Loucy (cell line): ENCODE measurements at regions not wholly inside any gene's neighbourhood (a gene's known extent, or its start where the extent isn't known, plus 50 kb on each side); places are given as distances from the start of the nearest gene placed in this dataset.

Experiments
- H2AFZ ChIP-seq: fragments of 200-600 bp; sonication (generic); 2 replicates; pipeline ENCODE4 v1.6.0; 2016; ENCODE audit warnings: antibody characterized with exemption, mild to moderate bottlenecking, low read length, moderate library complexity
- H3F3A ChIP-seq: fragments of 200-600 bp; 2 replicates; pipeline ENCODE4 v1.6.0; 2016; ENCODE audit warnings: antibody characterized with exemption, low read depth, mild to moderate bottlenecking
- H3K27me3 ChIP-seq: fragments of 200-600 bp; sonication (generic); 2 replicates; pipeline ENCODE4 v1.6.1; 2014; ENCODE audit warnings: low read length, mild to moderate bottlenecking; ENCODE audit not compliant: insufficient read depth, poor library complexity, severe bottlenecking
- H3K36me3 ChIP-seq: fragments of 200-600 bp; sonication (generic); 2 replicates; pipeline ENCODE4 v1.6.1; 2016; ENCODE audit warnings: low read length; ENCODE audit not compliant: insufficient read depth
- H3K4me1 ChIP-seq: fragments of 200-600 bp; sonication (generic); 2 replicates; pipeline ENCODE4 v1.5.1; 2014; ENCODE audit warnings: low read length, mild to moderate bottlenecking; ENCODE audit not compliant: insufficient read depth, poor library complexity, severe bottlenecking
- H3K4me2 ChIP-seq: fragments of 200-600 bp; sonication (generic); 2 replicates; pipeline ENCODE4 v1.6.0; 2014; ENCODE audit warnings: antibody characterized with exemption, low read length, low read depth, mild to moderate bottlenecking; ENCODE audit not compliant: poor library complexity, severe bottlenecking
- H3K4me3 ChIP-seq: fragments of 200-600 bp; sonication (generic); 2 replicates; pipeline ENCODE4 v1.5.1; 2014; ENCODE audit warnings: low read length, mild to moderate bottlenecking, mixed read lengths; ENCODE audit not compliant: poor library complexity, severe bottlenecking
- H3K79me2 ChIP-seq: fragments of 200-600 bp; sonication (generic); 2 replicates; pipeline ENCODE4 v1.6.1; 2014; ENCODE audit warnings: low read length; ENCODE audit not compliant: insufficient read depth
- H3K9ac ChIP-seq: fragments of 200-600 bp; sonication (generic); 2 replicates; pipeline ENCODE4 v1.6.0; 2014; ENCODE audit warnings: mild to moderate bottlenecking, low read depth, low read length, moderate library complexity; ENCODE audit not compliant: poor library complexity, severe bottlenecking
- H3K9me2 ChIP-seq: fragments of 200-600 bp; sonication (generic); replicated peaks from 2 replicates; pipeline ENCODE4 v1.6.1; 2016; ENCODE audit warnings: low read depth, low read length, mixed read lengths
- H3K9me3 ChIP-seq: fragments of 200-600 bp; sonication (generic); 2 replicates; pipeline ENCODE4 v1.6.1; 2014; ENCODE audit warnings: mild to moderate bottlenecking, antibody characterized with exemption, low read length, low read depth; ENCODE audit not compliant: insufficient read depth
- H4K20me1 ChIP-seq: fragments of 200-600 bp; sonication (generic); 2 replicates; pipeline ENCODE4 v1.6.0; 2014; ENCODE audit warnings: antibody characterized with exemption, low read length, mild to moderate bottlenecking; ENCODE audit not compliant: insufficient read depth, poor library complexity, severe bottlenecking
- EZH2phosphoT487 ChIP-seq: fragments of 200-600 bp; IDR thresholded peaks from 2 replicates; pipeline ENCODE4 v1.6.1; 2018; ENCODE audit warnings: antibody characterized with exemption, mild to moderate bottlenecking, moderate library complexity, borderline replicate concordance
- TF ChIP-seq, protein P1 (sequence below): fragments of 200-600 bp; sonication (generic); conservative IDR thresholded peaks from 2 replicates; pipeline ENCODE4 v1.5.1; 2014; ENCODE audit warnings: mild to moderate bottlenecking, antibody characterized with exemption, low read length

DNA sequence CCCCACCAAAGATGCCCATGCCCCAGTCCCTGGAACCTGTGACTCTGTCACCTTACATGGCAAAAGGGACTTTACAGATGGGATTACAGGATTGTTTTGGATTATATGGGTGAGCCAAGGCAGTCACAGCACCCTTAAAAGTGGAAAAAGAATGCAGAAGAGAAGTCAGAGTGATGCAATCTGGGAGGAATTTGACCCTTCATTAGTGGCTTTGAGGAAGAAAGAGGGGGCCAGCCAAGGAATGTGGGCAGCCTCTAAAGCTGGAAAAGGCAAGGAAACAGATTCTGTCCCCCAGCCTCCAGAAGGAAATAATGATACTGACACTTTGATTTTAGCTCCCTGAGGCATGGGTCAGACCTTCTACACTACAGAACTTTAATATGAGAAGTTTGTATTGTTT, 257.3 kb upstream of the ISX start:
- H3K27me3 ChIP-seq = no peaks in the 10 kb centered on the region
- H3K36me3 ChIP-seq = no peaks in the 10 kb centered on the region
- H3F3A ChIP-seq = no peaks in the 10 kb centered on the region
- H3K4me1 ChIP-seq = no peaks in the 10 kb centered on the region
- TF ChIP-seq, protein P1, sequence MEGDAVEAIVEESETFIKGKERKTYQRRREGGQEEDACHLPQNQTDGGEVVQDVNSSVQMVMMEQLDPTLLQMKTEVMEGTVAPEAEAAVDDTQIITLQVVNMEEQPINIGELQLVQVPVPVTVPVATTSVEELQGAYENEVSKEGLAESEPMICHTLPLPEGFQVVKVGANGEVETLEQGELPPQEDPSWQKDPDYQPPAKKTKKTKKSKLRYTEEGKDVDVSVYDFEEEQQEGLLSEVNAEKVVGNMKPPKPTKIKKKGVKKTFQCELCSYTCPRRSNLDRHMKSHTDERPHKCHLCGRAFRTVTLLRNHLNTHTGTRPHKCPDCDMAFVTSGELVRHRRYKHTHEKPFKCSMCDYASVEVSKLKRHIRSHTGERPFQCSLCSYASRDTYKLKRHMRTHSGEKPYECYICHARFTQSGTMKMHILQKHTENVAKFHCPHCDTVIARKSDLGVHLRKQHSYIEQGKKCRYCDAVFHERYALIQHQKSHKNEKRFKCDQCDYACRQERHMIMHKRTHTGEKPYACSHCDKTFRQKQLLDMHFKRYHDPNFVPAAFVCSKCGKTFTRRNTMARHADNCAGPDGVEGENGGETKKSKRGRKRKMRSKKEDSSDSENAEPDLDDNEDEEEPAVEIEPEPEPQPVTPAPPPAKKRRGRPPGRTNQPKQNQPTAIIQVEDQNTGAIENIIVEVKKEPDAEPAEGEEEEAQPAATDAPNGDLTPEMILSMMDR = no peak
- TF ChIP-seq EZH2phosphoT487 = no peak
- H2AFZ ChIP-seq = no peak overlapping the region
- no peaks in the 10 kb centered on the region for H3K9me2 ChIP-seq
- no peak overlapping the region for H3K4me2 ChIP-seq
- no peak overlapping the region for H3K4me3 ChIP-seq
- 0 out of 2 replicates have a peak, but pooled peaks cover 3% of the 10 kb centered on the region for H3K9me3 ChIP-seq
- no peaks in the 10 kb centered on the region for H4K20me1 ChIP-seq
- H3K9ac ChIP-seq = no peak overlapping the region
- H3K79me2 ChIP-seq = no peaks in the 10 kb centered on the region

DNA sequence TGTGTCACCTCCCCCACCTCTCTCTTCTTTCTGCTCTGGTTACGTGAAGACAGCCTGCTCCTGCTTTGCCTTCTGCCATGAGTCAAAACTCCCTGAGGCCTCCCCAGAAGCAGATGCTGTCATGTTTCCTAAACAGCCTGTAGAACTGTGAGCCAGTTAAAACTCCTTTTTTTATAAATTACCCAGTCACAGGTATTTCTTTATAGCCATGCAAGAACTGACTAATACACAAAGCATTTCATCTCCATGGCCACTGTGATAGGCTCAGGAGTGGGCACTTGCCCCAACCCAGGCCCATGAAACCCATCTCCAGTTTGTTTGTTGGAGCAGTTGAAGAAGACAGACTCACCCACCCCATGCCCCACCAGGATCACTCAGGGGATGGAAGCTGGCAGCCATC, 253.3 kb upstream of the ISX start:
- H3K4me1 ChIP-seq = no peaks in the 10 kb centered on the region
- H3K4me3 ChIP-seq = no peak overlapping the region
- no peaks in the 10 kb centered on the region for H3K9me2 ChIP-seq
- no peak overlapping the region for H3K4me2 ChIP-seq
- no peaks in the 10 kb centered on the region for H3F3A ChIP-seq
- H3K27me3 ChIP-seq = no peaks in the 10 kb centered on the region
- H3K79me2 ChIP-seq = no peaks in the 10 kb centered on the region
- H4K20me1 ChIP-seq = no peaks in the 10 kb centered on the region
- H3K9ac ChIP-seq = no peak overlapping the region
- H3K36me3 ChIP-seq = no peaks in the 10 kb centered on the region
- no peak overlapping the region for H2AFZ ChIP-seq
- H3K9me3 ChIP-seq = no peaks in the 10 kb centered on the region
- TF ChIP-seq EZH2phosphoT487 = no peak
- TF ChIP-seq, protein P1 = no peak

DNA sequence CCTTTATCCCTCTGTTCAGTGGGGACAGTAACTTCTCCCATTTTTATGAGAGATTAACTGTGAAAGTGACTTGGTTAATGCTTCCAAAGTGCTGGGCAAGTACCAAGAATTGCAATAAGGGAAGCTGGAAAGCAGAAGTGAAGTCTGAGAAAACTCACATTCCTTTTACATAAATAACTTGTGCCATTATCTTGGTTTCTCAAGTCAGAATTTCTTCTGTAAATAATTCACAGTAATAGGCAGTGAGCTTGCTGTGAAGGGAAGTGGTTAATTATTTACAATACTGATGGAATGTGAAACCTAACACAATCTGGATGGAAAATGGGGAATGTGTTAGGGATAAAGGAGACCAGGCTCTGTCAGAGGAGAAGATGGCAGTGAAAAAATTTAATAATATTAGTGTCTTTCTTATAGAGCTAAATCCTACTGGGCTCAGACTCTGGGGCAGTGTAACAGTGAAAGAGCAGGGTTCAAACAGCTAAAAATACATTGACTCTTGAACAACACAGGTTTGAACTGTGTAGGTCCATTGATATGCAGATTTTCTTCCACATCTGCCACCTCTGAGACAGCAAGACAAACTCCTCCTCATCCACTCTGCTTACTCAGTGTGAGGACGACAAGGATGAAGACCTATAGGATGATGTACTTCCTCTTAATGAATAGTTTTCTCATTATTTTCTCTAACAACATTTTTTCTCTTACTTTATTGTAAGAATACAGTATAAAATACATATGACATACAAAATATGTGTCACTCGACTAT, 251.5 kb upstream of the ISX start:
- Histone ChIP-seq H3K9me3 (no peaks in the 10 kb centered on the region), H3K4me2 (no peak overlapping the region), H3K36me3 (no peaks in the 10 kb centered on the region), H2AFZ (no peak overlapping the region), H4K20me1 (no peaks in the 10 kb centered on the region), H3K9me2 (no peaks in the 10 kb centered on the region), H3F3A (no peaks in the 10 kb centered on the region), H3K79me2 (no peaks in the 10 kb centered on the region), H3K9ac (no peak overlapping the region), H3K4me1 (no peaks in the 10 kb centered on the region), H3K27me3 (no peaks in the 10 kb centered on the region), H3K4me3 (no peak overlapping the region)
- TF ChIP-seq, protein P1 = no peak
- no peak for TF ChIP-seq EZH2phosphoT487
